GM18868 (cell line): ENCODE measurements at regions not wholly inside any gene's neighbourhood (a gene's known extent, or its start where the extent isn't known, plus 50 kb on each side); places are given as distances from the start of the nearest gene placed in this dataset.
"Not testable (repeated sequence)": the region's sequence is repeated elsewhere in the genome, so short reads cannot be mapped to it uniquely, and the experiment has no call there.

Experiments
- ATAC-seq: cut with Tn5 transposase; IDR thresholded peaks from one replicate; pipeline ENCODE4 v1.9.1; 2021; ENCODE audit warnings: mild to moderate bottlenecking, moderate library complexity; ENCODE audit not compliant: unreplicated experiment

DNA sequence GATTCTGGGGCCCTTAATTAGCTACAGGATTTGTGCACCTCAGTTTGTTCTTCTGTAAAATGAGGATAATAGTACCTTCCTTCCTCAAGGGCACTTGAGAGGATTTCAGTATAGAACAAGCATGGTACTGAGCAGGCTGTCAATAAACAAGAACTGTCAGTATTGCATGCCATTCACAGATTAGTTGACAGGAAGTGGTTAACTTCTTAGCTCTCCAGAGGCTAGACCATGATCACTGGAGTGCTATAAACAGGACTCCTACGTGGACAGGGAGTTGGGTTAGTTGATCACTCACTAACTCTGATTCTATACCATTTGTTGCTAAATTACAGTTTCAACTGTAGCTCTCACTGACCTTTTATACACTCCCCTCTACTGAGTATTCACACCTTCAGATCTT is 126.2 kb upstream of the DAB1 start:
- peak; percentile 61 for ATAC-seq

GRCh38 chr1:57549300-57549699 is 125.4 kb upstream of the DAB1 start:
- no peak for ATAC-seq

GRCh38 chr1:57546549-57547330 is 122.9 kb upstream of the DAB1 start:
- ATAC-seq = peak; percentile 69

- no peak for ATAC-seq
Measured at GRCh38 chr1:57544345-57544744, 120.5 kb upstream of the DAB1 start.

DNA sequence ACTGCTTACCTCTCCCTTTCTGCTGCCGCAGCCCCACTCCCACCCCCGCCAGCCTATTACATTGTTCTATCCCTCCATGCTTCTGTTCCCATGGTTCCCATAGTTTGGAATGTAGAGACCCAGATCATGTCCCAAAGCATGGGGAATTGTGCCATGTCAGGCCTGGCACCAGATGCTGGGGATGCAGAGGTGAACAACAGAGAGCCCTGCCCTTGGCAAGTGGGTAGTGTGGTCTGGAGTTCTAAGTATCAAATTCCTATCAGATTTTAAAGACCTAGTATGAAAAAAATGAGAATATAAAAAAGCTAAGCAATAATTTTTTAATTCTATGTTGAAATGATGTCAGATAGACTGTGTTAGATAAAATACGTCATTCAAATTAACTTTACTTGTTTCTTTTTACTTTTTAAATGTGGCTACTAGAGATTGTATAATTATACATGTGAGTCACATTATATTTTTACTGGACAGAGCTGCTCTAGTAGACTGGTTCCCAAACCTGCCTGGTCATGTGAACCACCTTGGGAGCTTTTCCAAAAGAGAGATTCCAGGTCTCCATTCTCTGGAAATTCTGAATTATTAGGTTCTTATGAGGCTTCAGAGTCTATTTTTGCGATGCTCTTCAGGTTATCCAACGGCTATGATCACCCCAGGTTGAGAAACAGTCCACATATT is 113.0 kb upstream of the DAB1 start:
- ATAC-seq = no peak

DNA sequence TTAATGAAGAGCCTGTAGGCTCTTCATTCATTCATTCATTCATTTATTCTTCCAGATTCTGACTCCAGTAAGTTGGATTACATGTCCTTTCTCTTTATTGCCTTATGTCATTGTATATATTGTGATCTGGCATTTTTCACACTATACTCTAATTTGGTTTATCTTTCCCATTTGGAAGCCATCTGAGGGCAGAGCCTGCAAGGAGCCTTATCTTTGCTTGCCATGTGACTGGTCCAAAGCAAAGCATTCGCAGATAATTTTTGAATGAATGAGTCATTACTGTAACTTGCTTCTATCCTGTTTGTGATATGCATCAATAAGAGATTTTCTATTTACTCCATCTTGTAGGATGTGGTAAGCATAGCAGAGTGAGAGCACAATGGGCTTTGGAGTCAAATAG is 108.4 kb upstream of the DAB1 start:
- ATAC-seq = no peak

GRCh38 chr1:57530911-57531260 is 107.0 kb upstream of the DAB1 start:
- not testable (repeated sequence) for ATAC-seq

GRCh38 chr1:57530206-57530910 is 106.5 kb upstream of the DAB1 start:
- no peak for ATAC-seq

GRCh38 chr1:57522575-57522974 is 98.7 kb upstream of the DAB1 start:
- no peak for ATAC-seq

GRCh38 chr1:57520743-57521515 is 97.1 kb upstream of the DAB1 start:
- no peak for ATAC-seq

GRCh38 chr1:57518496-57518895 is 94.6 kb upstream of the DAB1 start:
- no peak for ATAC-seq

DNA sequence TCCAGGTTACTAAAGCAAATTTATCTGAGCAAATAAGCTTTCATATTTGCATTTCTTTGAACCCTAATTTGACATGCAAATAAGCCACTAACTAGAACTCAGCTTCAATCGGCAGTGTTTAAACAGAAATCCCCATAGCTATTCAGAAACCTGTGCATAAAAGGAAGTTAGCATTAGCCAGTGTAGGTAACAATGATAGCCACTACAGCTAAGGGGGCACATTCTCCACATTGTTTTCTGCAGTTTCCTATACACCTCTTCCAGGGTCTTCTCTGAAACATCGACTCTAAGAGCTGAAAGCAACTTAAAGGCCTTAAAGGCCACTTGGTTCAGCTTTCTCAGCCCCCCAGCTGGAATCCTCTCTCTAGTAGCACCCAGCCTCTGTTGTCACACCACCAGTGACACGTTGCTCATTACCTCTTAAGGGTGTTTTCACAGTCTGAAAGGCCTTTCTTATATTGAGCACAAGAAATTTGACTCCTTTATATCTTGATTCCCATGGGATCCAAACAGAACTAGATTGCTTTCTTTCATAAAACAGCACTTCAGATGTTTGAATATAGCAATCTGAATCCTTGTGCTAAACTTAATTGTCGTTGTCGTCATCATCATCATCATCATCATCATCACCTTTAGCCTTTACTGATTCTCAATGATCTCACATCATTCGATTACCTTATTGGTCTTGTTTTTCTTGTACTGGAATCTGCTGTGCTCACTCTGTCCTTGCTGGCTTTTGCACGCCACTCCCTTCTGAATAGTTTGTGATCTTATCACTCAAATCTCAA is 93.9 kb upstream of the DAB1 start:
- no peak for ATAC-seq

DNA sequence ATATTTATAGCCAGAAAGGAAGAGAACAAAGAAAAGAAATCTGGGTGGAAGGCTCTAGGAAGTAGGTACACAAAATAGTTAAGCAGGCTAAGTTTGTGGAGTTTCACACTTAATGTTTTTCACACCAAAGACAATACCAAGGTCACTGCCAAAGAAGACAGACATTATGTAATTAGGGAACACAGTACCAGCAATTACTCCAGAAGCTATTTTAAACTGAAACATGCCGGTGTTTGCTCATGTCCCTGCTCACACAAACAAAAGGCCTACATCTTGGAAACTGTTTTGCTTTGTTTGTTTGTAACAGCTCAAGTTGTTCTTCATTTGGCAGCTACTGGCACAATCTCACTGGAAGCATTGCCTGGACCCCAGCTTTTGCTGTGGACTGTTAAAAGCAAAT is 88.5 kb upstream of the DAB1 start:
- no peak for ATAC-seq

DNA sequence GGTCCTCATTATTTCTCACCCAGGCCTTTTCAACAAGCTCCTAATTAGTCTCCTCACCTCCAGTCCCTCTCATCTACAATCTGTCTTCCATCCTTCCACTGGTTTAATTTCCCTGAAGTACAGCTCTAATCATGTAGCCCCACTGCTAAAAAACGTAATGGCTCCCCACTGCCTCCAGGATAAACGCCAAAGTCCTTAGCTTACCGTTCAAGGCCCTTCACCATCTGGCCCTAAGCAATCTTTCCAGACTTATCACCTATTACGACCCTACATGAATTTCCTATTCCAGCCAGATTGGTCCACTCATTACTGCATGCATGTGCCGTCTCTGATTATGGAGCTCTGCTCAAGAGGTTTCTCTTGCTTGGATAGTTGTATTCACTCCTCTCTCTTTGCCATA is 83.1 kb upstream of the DAB1 start:
- ATAC-seq = no peak

- no peak for ATAC-seq
Measured at GRCh38 chr1:57503337-57503736, 79.5 kb upstream of the DAB1 start.

GRCh38 chr1:57500136-57500830 is 76.4 kb upstream of the DAB1 start:
- no peak for ATAC-seq

DNA sequence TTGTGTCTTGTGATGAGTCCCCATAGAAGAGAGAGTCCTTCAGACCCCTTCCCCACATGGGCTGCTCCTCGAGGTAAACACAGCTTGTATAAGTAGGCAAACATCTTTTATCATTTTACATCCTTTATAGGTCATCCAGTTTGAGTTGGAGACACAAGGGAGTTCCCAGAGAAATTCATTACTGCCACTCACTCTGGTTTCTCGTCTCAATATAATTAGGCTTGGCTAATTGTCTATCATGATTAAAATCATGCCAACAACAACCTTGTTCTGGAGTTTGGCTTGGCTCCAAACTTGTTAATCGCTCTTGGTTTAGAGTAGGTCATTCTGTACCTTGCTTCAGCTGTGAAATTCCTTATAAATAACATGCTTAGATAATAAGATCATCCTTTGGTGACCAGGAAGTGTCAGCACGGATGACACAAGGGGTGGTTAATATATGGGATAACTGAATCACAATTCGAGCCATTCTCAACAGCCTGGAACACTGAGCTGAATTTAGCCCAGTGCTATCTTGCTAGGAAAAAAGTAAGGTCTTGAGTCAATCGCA is 70.7 kb upstream of the DAB1 start:
- ATAC-seq = no peak

- no peak for ATAC-seq
Measured at GRCh38 chr1:57492586-57493226, 68.8 kb upstream of the DAB1 start.

GRCh38 chr1:57489358-57490036 is 65.6 kb upstream of the DAB1 start:
- ATAC-seq = no peak
